Panc1 (cell line): ENCODE measurements at regions not wholly inside any gene's neighbourhood (a gene's known extent, or its start where the extent isn't known, plus 50 kb on each side); places are given as distances from the start of the nearest gene placed in this dataset.
"Not testable (repeated sequence)": the region's sequence is repeated elsewhere in the genome, so short reads cannot be mapped to it uniquely, and the experiment has no call there.

Source experiments
- ATAC-seq: fragments of 200-7000 bp; cut with Tn5 transposase; 2 replicates; pipeline ENCODE4 v1.9.1; 2020; ENCODE audit warnings: mild to moderate bottlenecking, moderate library complexity
- BruUV-seq: library from RNA; stranded (reverse); fragments of 400-500 nt; replicated peaks from 2 replicates; lab custom pipeline; 2021; lab: Mats Ljungman, UMichigan
- CTCF ChIA-PET: fragments of 300-600 bp; sonication (Branson Sonifier 250); formaldehyde crosslinking; loops from one replicate; lab custom pipeline; 2022; ENCODE audit warnings: antibody characterized with exemption; lab: Charles Lee
- POLR2A ChIA-PET: fragments of 300-600 bp; sonication (Branson Sonifier 250); formaldehyde crosslinking; loops from one replicate; lab custom pipeline; 2022; ENCODE audit warnings: antibody characterized with exemption; lab: Charles Lee
- DNase-seq: peaks from one replicate; pipeline ENCODE4 v3.0.0-alpha.2; 2010; ENCODE audit warnings: low read depth, low spot score
- H3K27ac ChIP-seq: 2 replicates; pipeline ENCODE4 v1.5.1; 2011; ENCODE audit warnings: mild to moderate bottlenecking, low read length, inconsistent platforms
- H3K27me3 ChIP-seq: fragments of 200-500 bp; sonication (Bioruptor generic); 2 replicates; pipeline ENCODE4 v1.6.0; 2014; ENCODE audit warnings: low read length, inconsistent platforms; ENCODE audit not compliant: control insufficient read depth, insufficient read depth
- H3K36me3 ChIP-seq: fragments of 200-500 bp; sonication (Bioruptor generic); 2 replicates; pipeline ENCODE4 v1.5.1; 2014; ENCODE audit warnings: inconsistent platforms, mild to moderate bottlenecking, low read length, moderate library complexity; ENCODE audit not compliant: control insufficient read depth, insufficient read depth
- H3K4me1 ChIP-seq: 2 replicates; pipeline ENCODE4 v1.5.1; 2011; ENCODE audit warnings: inconsistent platforms, mild to moderate bottlenecking, low read length, moderate library complexity; ENCODE audit not compliant: control insufficient read depth, insufficient read depth
- H3K4me3 ChIP-seq, 2 experiments: 2 replicates each; pipeline ENCODE4 v1.5.1; 2011 to 2012; ENCODE audit warnings: low read depth in 2 of 2, low read length in 2 of 2, mild to moderate bottlenecking in 2 of 2, inconsistent platforms in 1 of 2, moderate library complexity in 1 of 2
- H3K9me3 ChIP-seq: fragments of 200-500 bp; sonication (Bioruptor generic); 2 replicates; pipeline ENCODE4 v1.5.1; 2014; ENCODE audit warnings: low read depth, mild to moderate bottlenecking, inconsistent platforms, low read length, moderate library complexity; ENCODE audit not compliant: control insufficient read depth, insufficient read depth
- in situ Hi-C: cut with HindIII; loops from 2 replicates; pipeline ENCODE4 v1.10.0; 2016; ENCODE audit warnings: low sequenced_read_pairs, low pct_unique_long_range_greater_than_20kb
- intact Hi-C: fragments of 100-400 bp; cut with micrococcal nuclease; formaldehyde crosslinking; loops from one replicate; pipeline ENCODE4 v1.10.0; 2022; ENCODE audit not compliant: unreplicated experiment

DNA sequence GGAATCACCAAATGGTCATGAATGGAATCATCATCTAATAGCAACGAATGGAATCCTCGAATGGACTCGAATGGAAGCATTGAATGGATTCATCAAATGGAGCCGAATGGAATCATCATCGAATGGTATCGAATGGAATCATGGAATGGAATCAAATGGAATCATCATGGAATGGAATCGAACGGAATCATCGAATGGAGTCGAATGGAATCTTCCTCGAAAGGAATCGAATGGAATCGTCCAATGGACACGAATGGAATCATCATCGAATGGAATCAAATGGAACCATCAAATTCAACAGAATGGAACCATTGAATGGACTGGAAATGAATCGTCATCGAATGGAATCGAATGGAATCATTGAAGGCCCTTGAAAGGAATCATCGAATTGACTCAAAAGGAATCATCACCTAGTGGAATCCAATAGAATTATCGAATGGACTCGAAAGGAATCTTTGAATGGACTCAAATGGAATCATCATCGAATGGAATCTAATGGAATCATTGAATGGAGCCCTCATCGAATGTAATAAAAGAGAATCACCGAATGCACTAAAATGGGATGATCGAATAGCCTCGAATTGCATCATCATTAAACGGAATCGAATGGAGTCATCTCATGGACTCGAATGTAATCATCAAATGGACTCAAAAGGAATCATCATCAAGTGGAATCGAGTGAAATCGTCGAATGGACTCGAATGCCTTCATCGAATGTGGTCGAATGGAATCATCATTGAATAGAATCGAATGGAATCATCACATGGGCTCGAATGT lies 236.7 kb downstream of the SHCBP1 start:
- H3K4me1 ChIP-seq, POLR2A ChIA-PET, H3K4me3 ChIP-seq, H3K36me3 ChIP-seq, ATAC-seq, CTCF ChIA-PET, DNase-seq, H3K9me3 ChIP-seq, intact Hi-C loops, BruUV-seq, H3K27ac ChIP-seq, in situ Hi-C loops, H3K27me3 ChIP-seq: not testable (repeated sequence)

DNA sequence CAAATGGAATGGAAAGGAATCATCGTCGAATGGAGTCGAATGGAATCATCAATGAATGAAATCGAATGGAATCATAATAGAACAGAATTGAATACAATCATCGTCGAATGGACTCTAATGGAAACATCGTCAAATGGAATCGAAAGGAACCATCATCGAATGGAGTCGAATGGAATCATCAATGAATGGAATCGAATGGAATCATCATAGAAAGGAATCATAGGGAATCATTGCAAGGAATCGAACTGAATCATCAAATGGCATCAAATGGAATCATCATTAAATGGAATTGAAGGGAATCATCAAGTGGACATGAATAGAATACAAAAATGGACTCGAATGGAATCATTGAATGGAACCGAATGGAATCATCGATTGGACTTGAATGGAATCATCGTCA lies 237.6 kb downstream of the SHCBP1 start:
- H3K36me3 ChIP-seq, intact Hi-C loops, CTCF ChIA-PET, H3K27ac ChIP-seq, ATAC-seq, BruUV-seq, in situ Hi-C loops, H3K27me3 ChIP-seq, H3K4me1 ChIP-seq, H3K4me3 ChIP-seq, DNase-seq, H3K9me3 ChIP-seq, POLR2A ChIA-PET: not testable (repeated sequence)

DNA sequence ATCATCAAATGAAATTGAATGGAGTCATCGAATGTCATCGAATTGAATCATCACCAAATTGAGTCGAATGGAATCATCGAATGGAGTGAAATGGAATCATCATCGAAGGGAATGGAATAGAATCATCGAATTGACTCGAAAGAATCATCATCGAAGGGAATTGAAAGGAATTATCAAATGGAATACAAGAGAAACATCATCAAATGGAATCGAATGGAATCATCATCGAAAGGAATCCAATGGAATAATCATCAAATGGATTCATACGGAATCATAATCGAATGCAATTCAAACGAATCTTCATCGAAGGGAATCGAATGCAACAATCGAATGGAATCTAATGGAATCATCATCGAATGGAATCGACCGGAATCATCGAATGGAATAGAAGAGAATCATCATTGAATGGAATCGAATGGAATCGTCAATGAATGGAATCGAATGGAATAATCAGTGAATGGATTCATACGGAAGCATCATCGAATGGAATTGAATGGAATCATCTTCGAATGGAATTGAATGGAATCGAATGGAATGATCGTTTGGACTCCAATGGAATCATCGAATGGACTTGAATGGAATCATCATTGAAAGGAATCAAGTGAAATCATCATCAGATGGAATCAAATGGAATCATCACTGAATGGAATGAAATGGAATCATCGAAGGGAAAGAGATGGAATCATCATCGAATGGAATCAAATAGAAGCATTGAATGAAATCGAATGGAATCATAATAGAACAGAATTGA lies 238.2 kb downstream of the SHCBP1 start:
- intact Hi-C loops, H3K27ac ChIP-seq, H3K36me3 ChIP-seq, DNase-seq, ATAC-seq, H3K27me3 ChIP-seq, CTCF ChIA-PET, BruUV-seq, H3K4me3 ChIP-seq, POLR2A ChIA-PET, H3K9me3 ChIP-seq, in situ Hi-C loops, H3K4me1 ChIP-seq: not testable (repeated sequence)

DNA sequence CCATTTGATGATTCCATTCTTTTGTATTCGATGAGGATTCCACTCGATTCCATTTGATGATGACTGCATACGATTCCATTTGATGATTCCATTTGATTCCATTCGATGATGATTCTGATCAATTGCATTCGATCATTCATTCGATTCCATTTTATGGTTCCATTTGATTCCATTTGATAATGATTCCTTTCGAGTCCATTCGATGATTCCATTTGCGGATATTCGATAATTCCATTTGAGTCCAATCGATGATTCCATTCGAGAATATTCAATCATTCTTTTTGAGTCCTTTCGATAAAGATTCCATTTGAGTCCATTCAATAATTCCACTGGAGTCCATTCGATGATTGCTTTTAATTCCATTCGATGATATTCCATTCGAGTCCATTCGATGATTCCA lies 239.1 kb downstream of the SHCBP1 start:
- DNase-seq, POLR2A ChIA-PET, H3K4me1 ChIP-seq, H3K9me3 ChIP-seq, in situ Hi-C loops, H3K4me3 ChIP-seq, H3K27ac ChIP-seq, BruUV-seq, ATAC-seq, CTCF ChIA-PET, intact Hi-C loops, H3K36me3 ChIP-seq, H3K27me3 ChIP-seq: not testable (repeated sequence)

DNA sequence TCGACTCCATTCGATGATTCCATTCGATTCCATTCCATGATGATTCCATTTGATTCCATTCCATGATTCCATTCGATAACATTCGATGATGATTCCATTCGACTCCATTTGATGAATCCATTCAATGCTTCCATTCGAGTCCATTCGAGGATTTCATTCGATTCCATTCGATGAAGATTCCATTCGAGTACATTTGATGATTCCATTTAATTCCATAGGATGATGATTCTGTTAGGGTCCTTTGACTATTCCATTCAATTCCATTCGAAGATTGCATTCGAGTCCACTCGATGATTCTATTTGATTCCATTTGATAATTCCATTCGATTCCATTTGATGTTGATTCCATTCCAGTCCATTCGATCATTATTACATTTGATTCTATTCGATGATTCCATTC lies 239.8 kb downstream of the SHCBP1 start:
- H3K27ac ChIP-seq, H3K4me1 ChIP-seq, ATAC-seq, POLR2A ChIA-PET, DNase-seq, H3K4me3 ChIP-seq, BruUV-seq, H3K27me3 ChIP-seq, CTCF ChIA-PET, H3K9me3 ChIP-seq, intact Hi-C loops, H3K36me3 ChIP-seq, in situ Hi-C loops: not testable (repeated sequence)
